VCaP (cell line): ENCODE measurements at regions not wholly inside any gene's neighbourhood (a gene's known extent, or its start where the extent isn't known, plus 50 kb on each side); places are given as distances from the start of the nearest gene placed in this dataset.
"Not testable (repeated sequence)": the region's sequence is repeated elsewhere in the genome, so short reads cannot be mapped to it uniquely, and the experiment has no call there.

Experiments
- H3K27ac ChIP-seq: fragments of 450-650 bp; 2 replicates; pipeline ENCODE4 v1.5.1; 2017
- TF ChIP-seq, protein P1 (sequence below): fragments of 450-650 bp; conservative IDR thresholded peaks from 2 replicates; pipeline ENCODE4 v1.5.1; 2017; ENCODE audit warnings: mild to moderate bottlenecking, moderate library complexity

DNA sequence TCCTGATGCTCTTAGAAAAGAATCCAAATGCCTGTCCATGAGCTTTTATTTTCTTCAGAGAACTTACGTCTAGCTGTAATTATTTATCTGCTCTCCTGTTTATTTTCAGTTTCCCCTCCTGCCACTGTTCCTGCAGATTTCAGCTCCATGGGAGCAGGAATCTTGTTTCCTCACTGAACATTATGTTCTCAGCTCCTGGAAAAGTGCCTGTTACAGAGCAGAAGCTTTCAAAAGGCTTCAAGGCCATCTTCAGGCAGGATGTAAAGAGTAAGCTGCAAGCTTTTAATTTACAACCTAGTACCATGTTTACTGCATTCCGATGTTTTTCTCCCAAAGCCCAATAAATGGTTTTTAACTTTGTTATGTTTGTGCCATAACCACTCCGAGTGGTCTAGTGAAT lies 98.4 kb upstream of the BTG1 start:
- H3K27ac ChIP-seq = peak overlapping the region; percentile 38
- TF ChIP-seq, protein P1, sequence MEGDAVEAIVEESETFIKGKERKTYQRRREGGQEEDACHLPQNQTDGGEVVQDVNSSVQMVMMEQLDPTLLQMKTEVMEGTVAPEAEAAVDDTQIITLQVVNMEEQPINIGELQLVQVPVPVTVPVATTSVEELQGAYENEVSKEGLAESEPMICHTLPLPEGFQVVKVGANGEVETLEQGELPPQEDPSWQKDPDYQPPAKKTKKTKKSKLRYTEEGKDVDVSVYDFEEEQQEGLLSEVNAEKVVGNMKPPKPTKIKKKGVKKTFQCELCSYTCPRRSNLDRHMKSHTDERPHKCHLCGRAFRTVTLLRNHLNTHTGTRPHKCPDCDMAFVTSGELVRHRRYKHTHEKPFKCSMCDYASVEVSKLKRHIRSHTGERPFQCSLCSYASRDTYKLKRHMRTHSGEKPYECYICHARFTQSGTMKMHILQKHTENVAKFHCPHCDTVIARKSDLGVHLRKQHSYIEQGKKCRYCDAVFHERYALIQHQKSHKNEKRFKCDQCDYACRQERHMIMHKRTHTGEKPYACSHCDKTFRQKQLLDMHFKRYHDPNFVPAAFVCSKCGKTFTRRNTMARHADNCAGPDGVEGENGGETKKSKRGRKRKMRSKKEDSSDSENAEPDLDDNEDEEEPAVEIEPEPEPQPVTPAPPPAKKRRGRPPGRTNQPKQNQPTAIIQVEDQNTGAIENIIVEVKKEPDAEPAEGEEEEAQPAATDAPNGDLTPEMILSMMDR = 0 out of 2 replicates have a peak, but pooled peaks have one; percentile 19

GRCh38 chr12:92242907-92243306 lies 97.3 kb upstream of the BTG1 start:
- TF ChIP-seq, protein P1 = no peak
- H3K27ac ChIP-seq = no peak overlapping the region

DNA sequence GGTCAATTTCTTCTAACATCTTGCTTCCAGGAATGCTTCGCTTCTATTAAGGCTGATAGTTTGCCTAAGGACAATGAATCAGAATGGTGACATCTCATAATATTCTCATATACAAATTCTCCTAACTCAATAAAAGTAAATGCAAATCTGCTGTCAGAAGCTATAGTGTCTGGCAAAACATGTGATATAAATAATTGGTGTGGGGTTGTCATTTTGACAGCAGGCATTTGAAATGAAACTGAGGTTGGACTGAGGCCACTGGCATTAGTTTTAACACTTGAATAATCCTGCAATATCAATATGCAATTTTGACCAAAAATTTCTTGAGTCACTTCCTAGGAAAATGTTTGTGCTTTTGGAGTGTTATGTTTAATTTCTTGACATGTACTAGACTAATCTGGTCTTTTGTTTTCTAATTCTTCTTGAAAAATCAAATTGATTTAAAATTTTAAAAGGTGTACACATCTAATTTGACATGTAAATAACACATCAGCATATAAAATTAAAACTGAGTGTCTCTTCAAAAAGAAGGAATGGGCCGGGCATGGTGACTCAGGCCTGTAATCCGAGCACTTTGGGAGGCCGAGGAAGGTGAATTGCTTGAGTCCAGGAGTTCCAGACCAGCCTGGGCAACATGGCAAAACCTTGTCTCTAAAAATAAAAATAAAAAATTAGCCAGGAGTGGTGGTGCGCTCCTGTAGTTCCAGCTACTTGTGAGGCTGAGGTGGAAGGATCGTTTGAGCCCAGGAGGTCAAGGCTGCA lies 92.3 kb upstream of the BTG1 start:
- no peak overlapping the region for H3K27ac ChIP-seq
- TF ChIP-seq, protein P1 = no peak

DNA sequence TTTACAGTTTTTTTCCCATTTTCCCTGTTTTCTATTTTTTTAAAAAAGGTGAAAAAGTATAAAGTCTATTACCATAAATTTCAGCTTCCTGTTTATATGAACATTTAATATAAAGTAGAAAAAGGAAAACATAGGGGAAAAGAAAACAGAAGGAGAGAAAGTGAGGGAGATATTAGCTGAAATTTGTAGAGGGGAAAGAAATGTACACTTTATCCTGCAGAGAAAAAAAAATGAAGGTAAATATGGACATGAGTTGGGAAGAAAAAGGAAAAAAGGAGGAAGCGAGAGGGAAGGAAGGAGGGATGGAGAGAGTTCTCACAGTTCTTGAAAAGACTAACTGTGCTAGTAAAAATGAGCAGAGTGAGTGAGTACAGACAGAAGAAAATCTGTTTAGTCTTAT lies 91.6 kb upstream of the BTG1 start:
- TF ChIP-seq, protein P1 = no peak
- H3K27ac ChIP-seq = no peak overlapping the region

GRCh38 chr12:92235703-92236472 lies 90.2 kb upstream of the BTG1 start:
- H3K27ac ChIP-seq = no peak overlapping the region
- TF ChIP-seq, protein P1 = no peak

DNA sequence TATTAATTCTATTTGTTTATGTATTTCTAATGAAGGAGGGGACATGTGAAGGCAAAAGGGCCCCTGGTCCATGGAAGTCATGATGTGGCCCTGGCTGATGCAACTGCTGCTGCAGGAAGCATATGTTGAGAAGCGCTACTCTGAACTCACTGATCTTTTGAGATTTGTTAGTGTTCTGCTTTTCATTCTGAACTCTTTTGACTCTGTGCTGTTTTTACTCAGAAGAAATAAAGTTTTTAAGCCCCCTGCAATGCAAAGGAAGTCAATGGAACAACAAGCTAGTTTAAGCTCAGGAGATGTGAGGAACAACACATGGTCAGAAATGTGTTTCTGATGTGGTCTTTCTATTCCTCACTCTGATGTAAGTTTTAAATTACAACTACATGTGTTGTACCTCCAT lies 88.9 kb upstream of the BTG1 start:
- no peak overlapping the region for H3K27ac ChIP-seq
- TF ChIP-seq, protein P1 = no peak

- TF ChIP-seq, protein P1 = no peak
- H3K27ac ChIP-seq = no peak overlapping the region
Observed at GRCh38 chr12:92233346-92234015, 87.8 kb upstream of the BTG1 start.

DNA sequence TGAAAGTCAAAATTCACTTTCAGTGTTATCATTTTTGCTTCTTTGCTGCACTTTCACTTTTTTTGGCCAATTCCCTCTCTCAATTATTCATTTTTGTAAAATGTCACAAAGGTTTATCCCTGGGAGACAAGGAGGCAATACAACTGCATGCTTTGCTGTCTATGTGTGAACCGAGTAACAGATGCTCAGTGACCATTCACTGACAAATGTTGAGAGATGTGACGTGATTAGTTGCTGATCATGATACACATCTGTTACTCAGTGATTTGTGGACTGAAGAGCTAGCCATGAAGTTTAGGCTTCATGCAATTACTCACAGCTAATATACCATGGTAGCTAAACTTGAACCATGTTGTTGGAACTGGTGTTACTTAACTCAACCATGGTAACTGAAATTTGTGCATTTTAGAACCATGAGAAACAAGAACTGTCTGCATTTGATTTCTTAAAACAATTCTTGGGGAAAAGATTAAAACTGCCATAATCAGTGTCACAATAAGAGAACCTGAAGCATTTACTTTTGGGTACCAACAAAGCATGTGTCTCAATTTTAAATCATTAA lies 86.8 kb upstream of the BTG1 start:
- not testable (repeated sequence) for H3K27ac ChIP-seq

DNA sequence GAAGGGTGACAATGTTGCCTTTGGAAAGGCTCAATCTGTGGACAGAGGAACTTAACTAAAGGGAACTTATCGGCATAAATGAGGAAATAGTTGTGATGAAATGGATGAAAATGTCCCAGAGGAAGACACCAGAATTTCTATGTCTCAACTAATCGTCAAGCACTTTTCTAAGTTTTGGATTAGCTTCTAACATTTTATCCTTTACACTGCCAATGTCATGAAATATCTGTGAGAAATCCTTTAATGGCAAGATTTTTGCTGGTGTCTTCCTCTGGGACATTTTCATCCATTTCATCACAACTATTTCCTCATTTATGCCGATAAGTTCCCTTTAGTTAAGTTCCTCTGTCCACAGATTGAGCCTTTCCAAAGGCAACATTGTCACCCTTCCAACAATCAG lies 86.3 kb upstream of the BTG1 start:
- H3K27ac ChIP-seq = not testable (repeated sequence)

- H3K27ac ChIP-seq = not testable (repeated sequence)
Observed at GRCh38 chr12:92231532-92231931, 85.9 kb upstream of the BTG1 start.
